Lower leg skin (tissue), 3 donors: ENCODE measurements at regions not wholly inside any gene's neighbourhood (a gene's known extent, or its start where the extent isn't known, plus 50 kb on each side); places are given as distances from the start of the nearest gene placed in this dataset.

Experiments used
- CTCF ChIP-seq, 3 donors: fragments of 450-650 bp; IDR thresholded peaks; one replicate each; pipeline ENCODE4 v1.5.1; 2016; ENCODE audit warnings: antibody characterized with exemption in 3 of 3, mild to moderate bottlenecking in 3 of 3, moderate library complexity in 2 of 3
- POLR2A ChIP-seq, 2 donors: fragments of 450-650 bp; IDR thresholded peaks; one replicate each; pipeline ENCODE4 v1.6.1; 2016 to 2017; ENCODE audit warnings: antibody characterized with exemption in 2 of 2, mild to moderate bottlenecking in 1 of 2, moderate library complexity in 1 of 2

- TF ChIP-seq POLR2A (IDR thresholded peaks at IDR 0.05) (no peak), CTCF (IDR thresholded peaks at IDR 0.05) (no peak)
Observed at GRCh38 chr2:221169724-221170123, 402.4 kb downstream of the EPHA4 start.
